NCI-H2227 (cell line): ENCODE measurements at regions not wholly inside any gene's neighbourhood (a gene's known extent, or its start where the extent isn't known, plus 50 kb on each side); places are given as distances from the start of the nearest gene placed in this dataset.

Source experiments
- DNase-seq: peaks from one replicate; lab custom pipeline; 2025; ENCODE audit not compliant: unreplicated experiment; lab: John Stamatoyannopoulos, UW

DNA sequence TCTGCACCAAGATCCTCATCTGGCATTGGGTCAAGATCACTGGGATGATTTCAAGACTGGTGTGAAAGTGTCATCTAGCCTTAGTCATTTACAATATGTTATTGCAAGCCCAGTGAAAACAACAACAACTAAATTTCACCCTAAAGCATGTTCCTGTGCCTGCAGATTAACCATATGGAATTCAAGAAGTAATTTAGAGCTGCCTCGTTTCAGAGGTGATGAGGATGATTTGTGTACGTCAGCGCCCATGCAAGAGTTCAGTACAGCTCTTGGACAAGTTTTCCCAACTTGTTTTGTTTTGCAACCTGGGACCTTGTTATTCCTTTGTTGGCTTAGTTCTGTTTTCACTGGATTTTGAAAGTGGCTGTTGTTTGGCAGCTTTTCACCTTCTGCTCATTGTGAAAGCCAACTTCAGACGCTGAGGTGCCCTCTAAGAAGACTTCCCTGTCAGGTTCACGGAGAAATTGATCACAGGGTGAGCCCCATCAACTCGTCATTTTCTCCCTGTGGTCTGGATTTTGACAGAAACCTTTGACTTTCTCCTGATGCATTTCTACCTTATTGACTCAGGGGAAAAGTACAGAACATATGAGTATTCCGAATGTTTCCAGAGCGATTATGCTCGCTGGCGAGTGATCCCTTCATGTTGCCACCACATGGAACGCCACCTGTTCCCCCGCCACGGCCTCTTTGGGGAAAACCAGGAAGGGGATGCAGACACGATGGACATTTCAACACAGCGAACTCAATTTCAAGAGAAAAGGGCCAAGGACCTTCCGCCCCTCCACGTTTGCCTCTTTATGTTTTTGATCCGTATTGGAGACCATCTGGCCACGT lies 85.6 kb downstream of the FOXL1 start:
- no peak for DNase-seq

DNA sequence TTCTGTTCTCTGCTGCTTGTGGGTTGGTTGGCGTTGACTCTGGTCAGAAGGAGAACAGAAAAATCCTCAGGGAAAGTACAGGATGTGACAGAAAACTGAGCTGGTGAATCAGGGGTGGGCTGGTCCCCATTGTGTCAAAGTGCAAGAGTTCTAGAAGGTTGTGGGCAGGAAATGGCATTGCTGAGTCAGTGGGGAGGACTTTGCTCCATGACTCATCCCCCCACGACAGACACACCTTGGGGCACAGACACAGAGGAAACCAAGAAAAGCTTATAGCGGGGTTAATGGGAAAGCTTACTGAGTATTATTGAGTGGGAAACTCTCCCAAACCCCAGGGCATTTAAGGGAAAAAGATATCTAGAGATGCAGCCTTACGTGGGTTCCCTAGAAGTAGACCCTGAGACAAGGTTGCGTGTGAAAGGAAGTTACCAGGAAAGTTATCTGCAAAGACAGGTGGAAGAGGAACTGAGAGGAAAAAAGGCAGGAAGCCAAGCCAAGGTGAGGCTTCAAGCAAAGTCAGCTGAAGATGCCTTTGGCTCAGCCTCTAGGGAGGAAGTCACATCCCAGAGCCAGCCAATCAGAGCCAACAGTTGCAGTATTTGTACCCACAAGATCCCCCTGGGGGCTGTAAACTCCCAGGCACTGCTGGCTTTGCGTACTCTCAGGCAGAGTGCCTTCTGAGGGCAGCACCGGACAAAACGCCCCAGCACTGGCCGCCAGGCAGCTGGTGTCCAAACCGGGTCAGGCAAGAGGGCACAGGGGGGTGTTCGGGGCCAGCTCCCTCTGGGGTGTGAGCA lies 86.4 kb downstream of the FOXL1 start:
- no peak for DNase-seq

GRCh38 chr16:86665319-86665675 lies 86.9 kb downstream of the FOXL1 start:
- no peak for DNase-seq

- DNase-seq = no peak
These were observed 87.6 kb downstream of the FOXL1 start for GRCh38 chr16:86665929-86666328.

GRCh38 chr16:86667035-86667434 lies 88.7 kb downstream of the FOXL1 start:
- DNase-seq = no peak

DNA sequence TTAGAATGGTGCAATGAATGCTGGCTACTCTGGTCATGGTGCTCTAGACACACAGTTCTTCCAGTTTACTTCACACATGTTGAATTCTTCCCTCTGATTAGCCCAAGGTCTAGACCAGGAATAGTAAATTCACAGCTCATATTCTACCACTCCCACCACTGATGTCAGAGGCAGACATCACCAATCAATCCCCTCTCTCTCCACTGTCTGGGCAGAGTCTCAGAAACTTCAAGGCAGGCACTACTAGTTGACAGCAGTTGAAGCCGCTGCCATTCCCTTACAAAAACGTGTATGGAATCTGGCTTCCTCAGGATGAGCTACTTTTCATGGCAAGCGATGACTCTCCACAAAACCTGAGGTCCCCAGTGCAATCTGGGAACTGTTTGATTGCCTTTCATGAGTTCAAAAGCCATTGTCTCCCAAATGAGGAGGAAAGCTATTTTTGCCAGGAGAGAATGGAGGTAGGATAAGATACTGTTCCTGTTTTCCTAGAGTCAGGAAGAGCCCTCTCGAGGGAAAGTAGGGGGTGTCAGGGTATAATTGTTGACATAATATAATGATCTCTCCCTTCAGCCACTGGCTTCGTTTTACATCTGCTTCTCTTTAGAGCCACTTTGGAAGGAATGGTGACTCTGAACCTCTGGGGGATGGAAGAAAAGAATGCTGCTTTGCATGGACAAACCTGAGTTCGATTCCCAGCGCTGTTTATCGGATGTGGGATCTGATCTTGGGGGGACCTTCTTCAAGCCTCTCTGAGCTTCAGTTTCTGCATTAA lies 90.0 kb downstream of the FOXL1 start:
- DNase-seq = no peak

GRCh38 chr16:86669285-86669805 lies 91.0 kb downstream of the FOXL1 start:
- DNase-seq = no peak

DNA sequence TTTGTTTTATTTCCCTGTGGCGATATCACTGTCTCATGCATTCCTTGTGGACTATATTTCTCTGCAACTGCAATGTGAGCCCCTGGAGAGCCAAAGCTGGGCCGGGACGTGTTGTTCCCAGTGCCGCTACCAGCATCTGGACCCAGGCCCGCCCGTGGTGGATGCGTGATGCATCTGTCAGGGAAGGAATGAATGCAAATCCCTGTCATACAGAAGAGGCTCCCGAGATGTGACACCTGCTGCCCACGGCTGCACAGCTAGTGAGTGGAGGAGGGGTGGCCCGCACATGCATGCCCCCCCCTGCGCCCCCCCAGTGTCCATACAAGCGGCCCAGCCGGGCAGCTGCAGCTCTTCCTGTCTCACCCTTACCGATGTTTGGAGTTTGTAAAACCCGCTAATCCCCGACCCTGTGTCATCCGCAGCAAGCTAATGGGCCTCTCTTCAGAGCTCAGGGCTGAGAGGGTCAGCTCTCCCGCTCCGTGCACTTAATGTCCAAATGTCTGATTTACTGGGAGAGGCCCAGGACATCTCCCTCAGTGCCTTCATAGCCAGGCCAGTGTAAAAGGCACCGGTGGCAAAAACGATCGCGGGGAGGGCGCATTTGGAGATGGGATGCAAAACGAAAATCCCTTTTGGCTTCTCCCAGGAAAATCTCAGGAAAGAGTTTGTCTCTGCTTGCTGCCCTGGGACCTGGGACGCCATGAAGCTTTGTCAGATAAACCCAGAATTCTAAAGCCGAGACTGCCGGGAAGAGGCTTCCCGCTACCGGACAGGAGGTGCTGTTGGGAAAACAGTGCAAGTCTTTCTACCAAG lies 91.8 kb downstream of the FOXL1 start:
- no peak for DNase-seq

- DNase-seq = no peak
These were observed 92.4 kb downstream of the FOXL1 start for GRCh38 chr16:86670750-86671234.

DNA sequence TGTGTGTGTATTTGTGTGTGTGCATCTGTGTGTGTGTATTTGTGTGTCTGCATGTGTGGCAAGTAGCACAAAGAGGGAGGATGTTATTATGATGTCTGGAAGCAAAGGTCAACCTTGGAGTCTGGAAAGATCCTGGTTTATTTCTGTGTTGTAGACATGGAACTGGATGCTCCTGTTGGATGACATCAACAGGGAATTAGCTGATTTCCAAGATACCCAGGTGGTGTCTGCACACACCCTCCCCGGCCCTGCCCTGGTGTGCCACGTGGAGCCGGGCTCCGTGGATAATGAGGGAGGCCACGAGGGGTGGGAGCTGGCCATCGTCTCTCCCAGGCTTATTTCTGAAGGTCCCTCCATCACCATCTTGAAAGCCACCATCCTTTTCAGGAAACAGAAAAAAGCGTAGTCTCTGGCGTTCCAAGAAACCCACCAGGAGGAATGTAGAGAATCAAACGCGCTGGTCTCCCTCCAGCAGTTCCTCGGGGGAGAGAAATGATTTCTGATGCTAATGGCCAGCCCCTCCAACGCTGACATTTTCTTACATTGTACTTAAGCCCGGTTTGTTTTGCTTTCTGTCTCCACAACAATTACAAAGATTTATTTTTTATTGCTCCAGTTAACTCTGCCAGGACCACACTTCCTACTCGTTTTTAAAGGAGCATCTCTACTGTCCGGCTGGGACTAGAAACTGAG lies 93.3 kb downstream of the FOXL1 start:
- DNase-seq = no peak

DNA sequence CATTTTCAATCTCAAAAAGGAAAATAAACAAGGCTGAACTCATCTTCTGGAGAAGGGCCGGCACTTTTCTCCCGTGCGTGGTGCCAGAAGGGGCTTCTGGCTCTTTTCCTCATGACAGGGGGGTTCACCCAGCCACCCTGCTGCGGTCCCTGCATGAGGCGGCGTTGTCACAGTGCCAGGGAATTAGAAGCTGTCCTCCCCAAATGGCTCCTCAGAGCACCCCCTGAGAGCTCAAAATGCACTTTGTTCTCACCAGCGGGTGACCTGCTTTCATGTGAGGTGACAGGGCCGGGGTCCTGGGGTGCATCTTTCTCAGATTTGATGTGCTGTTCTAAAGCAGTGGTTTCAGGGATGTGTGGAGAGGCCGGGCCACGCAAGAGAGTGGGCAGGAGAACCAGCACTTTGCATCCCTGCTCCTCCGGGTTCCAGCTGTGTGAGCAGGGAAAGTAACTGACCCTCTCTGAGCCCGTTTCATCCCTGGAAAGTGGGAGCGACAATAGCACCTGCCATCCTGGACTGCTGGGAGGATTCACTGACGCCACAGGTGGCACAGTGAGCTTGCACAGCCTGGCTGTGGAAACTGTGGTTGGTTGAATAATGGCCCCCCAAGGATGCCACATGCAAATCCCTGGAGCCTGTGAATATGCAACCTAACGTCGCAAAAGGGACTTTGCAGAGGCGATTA lies 94.0 kb downstream of the FOXL1 start:
- DNase-seq = no peak

GRCh38 chr16:86673090-86673955 lies 95.0 kb downstream of the FOXL1 start:
- DNase-seq = no peak

DNA sequence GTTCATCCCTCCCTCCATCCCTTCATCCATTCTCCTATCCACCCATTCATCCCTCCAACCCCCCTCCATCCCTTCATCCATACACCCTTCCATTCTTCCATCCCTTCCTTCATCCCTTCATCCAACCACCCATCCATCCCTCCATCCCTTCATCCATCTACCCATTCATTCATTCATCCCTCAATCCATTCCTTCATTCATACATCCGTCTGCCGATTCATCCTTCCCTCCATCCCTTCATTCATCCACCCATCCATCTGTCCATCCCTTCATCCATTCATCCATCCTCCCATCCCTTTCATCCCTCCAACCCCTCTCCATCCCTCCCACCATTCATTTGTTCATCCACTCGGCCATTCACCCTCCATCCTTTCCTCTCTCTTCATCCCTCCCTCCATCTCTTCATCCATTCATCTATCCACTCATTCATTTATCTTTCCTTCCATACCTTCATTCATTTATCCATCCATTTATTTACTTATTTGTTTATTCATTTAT lies 95.7 kb downstream of the FOXL1 start:
- DNase-seq = no peak

DNA sequence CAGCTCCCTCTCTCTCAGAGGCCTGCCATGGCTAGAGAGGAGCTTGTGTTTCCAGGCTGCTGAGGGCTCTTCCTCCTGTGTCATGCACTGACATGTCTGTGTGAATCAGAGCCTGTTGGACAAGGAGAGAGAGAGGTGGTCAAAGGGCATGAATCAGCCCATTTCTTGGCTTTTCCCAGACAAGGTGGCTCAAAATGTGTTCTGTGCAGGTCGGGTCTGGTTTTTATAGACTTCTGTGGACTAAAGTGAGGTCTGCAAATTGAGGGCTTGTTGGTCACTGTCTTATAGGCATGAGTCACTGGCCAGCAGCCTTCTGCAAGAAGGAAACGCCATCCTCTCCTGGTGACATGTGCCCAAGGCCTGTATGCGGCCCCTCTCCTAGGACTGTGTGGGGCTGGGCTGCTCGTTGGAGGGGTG lies 97.9 kb downstream of the FOXL1 start:
- DNase-seq = no peak

GRCh38 chr16:86679490-86679889 lies 101.1 kb downstream of the FOXL1 start:
- DNase-seq = no peak

DNA sequence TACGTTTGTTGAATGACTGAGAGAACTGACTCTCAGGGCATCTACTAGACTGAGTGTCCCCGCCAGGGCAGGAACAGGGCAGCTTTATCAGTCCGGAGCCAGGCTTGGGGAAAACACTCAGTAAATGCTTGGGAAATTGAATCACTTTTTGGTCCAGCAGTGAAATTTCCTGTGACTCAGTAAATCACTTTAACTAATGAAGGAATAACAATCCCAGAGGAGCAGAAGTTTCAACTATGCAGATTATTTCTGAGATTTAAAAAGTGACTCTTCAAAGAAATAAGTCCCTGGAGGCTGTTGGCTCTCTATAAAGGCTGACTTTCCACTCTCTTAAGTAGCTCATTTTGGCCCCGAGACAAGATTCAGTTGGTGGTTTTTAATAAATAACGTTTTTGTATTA lies 101.8 kb downstream of the FOXL1 start:
- DNase-seq = no peak

GRCh38 chr16:86680661-86681030 lies 102.3 kb downstream of the FOXL1 start:
- DNase-seq = no peak
